HG03060 (cell line): ENCODE measurements at regions not wholly inside any gene's neighbourhood (a gene's known extent, or its start where the extent isn't known, plus 50 kb on each side); places are given as distances from the start of the nearest gene placed in this dataset.
"Not testable (repeated sequence)": the region's sequence is repeated elsewhere in the genome, so short reads cannot be mapped to it uniquely, and the experiment has no call there.

Experiments used
- ATAC-seq: cut with Tn5 transposase; IDR thresholded peaks from one replicate; pipeline ENCODE4 v1.9.1; 2021; ENCODE audit warnings: low read depth, moderate number of reproducible peaks; ENCODE audit not compliant: unreplicated experiment

DNA sequence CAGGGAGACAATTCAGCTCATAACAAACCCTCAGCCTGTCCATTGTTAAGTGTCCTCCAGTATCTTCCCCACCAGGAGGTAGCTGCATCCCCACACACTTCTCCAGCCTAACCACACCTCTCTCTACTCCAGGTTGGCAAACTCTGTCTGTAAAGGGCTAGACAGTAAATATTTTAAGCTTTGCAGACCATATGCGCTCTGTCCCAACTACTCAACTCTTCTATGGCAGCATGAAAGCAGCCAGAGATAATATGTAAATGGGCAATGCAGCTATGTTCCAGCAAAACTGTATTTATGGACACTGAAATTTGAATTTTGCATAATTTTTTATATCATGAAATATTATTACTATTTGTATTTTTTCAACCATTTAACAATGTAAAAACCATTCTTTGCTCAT is 230.4 kb upstream of the STT3B start:
- ATAC-seq: no peak

DNA sequence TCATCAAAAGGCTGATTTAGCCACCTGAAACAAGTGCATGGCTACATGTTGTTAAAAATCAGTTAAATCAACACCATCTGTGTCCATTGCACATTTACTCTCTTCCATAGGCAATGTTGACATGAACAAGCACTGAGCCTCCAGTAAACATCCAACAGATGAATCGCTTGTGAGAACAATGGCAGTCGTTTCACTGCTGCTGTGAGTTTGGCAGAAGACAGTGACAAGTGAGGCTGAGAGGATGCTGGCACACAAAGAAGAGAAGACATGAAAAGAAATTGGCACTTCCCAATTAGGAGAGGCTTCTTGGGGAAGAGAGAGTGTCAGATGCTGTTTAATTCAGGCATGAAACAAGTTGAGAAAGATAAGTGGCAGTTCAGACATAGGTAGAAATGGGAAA is 227.4 kb upstream of the STT3B start:
- ATAC-seq: no peak

DNA sequence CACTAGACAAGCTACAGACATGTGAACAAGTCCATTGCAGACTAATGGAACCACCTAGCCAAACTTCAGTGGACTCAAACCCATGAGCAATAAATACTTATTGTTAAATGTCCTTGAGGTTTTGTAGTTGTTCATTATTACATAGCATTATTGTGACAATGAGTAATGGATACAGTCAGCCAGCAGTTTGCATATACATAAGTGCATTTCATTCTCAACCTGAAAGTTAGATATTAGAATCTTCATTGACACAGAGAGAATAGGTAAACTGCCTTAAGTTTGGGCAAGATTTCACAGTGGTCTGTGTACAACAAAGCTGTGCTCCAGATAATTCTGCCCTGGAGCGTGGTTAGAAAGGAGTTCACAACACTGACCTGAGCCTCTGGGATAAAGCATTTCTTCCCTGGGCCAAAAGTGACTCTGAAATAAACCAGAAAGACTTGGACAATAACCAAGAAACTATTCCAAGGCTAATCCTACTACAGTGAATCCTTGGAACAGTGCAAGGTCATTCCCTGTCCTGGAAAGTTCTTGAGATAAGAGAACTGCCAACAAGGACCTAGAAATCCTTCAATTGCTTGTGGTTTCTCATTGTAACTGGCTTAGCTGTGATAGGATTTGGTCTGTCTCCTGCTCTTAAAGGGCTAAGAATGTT is 225.5 kb upstream of the STT3B start:
- no peak for ATAC-seq

DNA sequence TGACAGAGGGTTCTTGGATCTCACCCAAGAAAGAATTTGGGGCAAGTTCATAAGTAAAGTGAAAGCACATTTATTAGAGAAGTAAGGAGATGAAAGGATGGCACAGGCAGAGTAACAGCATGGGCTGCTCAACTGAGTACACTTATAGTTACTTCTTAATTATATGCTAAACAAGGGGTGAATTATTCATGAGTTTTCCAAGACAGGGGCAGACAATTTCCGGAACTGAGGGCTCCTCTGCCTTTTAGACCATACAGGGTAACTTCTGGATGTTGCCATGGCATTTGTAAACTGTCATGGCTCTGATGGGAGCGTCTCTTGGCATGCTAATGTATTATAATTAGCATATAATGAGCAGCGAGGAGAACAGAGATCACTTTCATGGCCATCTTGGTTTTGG is 221.2 kb upstream of the STT3B start:
- ATAC-seq: no peak

DNA sequence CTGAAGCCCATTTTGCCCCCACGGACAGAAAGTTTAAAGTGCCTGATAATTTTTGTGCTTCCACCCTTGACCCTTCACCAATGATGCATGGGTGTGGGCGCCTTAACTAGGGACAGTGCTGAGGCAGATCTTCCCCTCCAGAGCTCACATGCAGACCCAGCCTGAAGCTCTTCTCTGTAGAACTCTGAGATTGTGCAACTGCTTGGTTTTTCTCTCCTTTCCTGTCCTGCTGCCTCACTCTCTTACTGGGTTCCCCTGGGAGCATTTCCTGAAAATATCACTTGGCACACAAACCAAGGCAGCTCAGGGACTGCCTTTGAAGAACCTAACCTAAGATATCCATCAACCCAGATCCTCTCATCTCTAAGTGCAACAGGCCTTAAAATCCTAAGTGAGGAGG is 220.3 kb upstream of the STT3B start:
- ATAC-seq: no peak

DNA sequence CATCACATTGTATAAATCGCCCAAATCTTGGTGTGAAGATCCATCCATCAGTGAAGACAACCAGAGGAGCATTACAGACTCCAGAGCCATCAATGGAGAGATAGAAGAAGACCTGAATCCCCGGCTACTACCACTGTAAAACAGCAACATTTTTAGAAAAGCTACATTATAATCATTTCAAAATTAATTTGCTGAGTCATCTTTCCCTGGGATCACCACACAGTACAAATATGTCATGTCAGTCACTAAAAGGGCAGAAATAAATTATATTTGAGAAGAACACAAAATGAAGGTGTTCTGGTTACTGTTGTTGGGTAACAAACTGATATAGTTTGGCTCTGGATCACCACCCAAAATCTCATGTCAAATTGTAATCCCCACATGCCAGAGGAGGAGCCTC is 218.5 kb upstream of the STT3B start:
- no peak for ATAC-seq

DNA sequence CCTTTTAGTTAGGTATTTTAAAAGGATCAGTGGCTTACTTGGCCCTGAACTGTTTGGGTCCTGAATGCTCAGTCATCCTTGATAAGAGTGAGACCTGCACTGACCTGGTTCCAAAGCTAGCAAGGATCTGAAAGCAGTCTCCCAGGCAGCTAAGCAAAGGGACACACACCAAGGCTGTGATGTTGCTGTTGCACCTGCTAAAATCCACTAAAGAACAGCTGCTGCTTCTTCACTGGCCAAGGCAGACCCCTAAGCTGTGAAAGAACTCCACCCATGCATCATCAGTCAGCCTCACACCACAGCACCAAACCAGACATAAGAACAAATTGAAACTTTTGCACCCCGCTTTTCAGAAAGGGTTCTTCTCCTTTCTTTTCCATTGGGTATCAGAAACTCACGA is 213.4 kb upstream of the STT3B start:
- no peak for ATAC-seq

DNA sequence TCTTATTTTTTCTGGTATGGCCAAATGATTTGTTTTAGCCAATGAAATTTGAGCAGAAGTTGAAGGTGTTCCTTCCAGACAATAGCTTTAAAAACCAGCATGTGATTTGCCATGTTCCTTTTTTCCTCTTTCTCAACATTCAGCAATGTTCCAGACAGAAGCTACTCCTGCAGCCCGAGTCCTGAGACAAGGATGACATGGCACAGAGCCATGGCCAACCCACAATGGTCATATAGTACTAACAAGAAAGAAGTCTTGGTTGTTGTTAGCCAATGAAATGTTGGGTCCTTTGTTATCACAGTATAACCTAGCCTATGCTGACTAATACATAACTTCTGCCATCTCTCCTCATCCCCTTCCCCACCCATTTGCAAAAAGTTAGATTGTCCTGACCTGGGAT is 211.1 kb upstream of the STT3B start:
- ATAC-seq: no peak

DNA sequence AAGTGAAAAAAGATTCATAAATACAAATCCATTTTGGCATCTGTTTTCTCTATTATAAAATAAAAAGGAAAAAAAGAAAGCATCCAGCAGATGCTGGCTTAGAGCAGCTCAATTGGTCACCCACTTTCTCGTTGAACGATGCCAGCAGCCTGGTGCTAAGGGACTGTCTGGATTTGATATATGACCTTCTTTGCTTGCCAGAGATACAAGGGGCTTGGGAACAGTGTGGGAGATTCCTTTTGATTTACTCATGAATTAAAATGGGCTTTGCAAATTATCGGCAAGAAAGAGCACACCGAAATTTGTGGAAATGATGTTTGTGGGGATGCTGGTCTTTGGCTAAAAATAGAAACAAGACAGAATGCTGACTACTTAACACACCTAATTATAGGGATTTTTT is 210.3 kb upstream of the STT3B start:
- no peak for ATAC-seq

DNA sequence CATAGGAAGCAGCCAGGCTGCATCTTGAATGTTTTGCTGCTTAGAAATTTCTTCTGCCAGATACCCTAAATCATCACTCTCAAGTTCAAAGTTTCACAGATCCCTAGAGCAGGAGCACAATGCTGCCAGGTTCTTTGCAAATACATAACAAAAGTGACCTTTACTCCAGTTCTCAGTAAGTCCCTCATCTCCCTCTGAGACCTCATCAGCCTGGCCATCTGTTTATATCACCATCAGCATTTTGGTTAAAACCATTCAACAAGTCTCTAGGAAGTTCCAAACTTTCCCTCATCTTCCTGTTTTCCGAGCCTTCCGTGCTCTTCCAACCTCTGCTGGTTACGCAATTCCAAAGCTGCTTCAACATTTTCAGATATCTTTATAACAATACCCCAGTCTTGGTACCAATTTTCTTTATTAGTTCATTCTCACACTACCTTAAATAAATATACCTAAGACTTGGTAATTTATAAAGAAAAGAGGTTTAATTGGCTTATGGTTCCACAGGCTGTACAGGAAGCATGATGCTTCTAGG is 204.8 kb upstream of the STT3B start:
- ATAC-seq: not testable (repeated sequence)

DNA sequence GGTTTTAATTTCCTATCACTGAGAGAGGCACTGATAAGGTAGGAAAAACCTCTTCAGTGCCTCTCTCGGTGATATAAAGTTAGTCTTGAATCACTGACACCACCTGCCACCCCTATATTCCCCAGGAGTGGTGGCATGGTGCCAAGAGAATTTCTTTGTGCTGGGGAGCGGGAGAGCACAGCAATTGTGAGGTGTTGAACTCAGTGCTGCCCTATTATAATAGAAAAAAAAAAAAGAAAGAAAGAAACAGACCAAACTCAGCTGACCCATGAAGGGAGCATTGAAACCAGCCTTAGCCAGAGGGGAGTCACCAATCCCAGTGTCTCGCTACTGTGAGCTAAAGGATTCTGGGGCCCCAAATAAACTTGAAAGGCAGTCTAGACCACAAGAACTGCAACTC is 201.4 kb upstream of the STT3B start:
- ATAC-seq: no peak

DNA sequence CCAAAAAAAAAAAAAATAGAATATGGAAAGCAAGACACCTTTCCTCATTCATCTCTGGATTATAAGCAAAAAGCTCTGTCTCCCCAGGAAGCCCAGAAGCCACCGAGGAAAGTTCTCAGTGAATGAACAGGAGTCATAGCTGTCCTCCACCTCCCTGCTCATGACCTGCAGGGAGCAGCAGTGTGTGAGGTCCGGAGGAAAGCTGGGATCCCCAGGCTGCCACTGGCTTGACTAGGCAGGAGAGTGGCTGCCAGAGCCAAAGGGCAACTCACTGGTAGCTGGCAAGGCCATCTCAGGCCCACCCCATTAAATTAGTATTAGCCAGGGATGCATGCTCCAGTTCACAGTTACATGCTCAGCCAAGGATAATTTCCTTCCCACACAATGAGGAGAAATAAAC is 191.6 kb upstream of the STT3B start:
- no peak for ATAC-seq

DNA sequence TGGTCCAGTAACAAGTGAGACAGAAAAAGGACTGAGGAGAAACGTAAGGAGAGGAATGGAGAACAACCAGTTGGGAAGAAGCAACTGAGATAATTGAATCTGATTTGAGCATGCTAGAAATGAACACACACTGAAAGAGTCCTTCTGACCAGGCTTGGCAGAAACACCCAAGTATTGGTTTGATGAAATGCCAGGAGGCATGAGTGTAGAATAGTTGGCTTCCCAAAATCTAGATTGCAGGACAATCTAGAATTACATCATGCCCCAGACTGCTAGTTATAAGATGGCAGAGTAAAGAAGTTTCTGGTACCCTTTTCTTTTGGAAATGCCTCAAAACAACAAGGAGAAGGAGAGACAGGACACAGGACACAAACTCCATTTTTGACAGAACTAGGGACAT is 189.7 kb upstream of the STT3B start:
- no peak for ATAC-seq

DNA sequence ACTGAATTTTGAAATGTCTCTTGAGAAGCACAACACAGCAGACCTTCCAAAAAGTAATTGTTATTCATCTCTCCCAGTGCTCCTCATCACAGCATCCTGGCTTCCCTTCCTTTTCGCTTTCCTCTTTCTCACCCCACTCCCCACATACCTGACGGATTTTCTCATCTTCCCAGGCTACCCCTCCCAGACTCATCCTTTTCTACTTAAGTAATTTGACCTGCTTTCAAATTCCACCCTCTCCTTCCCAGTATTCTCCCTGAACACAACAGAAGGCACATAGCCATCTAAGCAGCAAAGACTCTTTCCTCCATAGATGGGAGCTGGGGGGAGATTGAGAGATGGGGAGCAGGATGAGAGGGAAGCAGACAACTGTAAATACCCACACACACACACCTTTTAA is 187.1 kb upstream of the STT3B start:
- ATAC-seq: no peak

DNA sequence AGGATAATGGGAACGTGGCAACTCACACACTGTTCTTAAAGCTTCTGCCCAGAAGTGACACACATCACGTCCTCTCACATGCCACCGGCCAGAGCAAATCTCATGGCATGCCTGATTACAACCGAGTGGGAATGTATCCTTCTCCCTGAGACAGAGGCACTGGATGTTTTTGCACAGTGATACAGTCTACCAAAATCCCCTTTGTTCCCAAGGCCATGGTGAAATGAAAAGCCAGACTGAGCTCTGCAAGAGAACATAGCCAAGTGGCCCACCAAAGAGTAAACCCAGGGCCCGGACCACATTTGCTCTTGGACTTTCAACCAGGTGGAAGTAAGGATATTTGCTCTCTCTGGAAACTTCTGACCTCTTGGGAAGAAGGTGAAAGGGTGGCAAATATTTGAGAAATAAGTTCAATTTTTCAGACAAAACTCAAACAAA is 186.2 kb upstream of the STT3B start:
- ATAC-seq: no peak

DNA sequence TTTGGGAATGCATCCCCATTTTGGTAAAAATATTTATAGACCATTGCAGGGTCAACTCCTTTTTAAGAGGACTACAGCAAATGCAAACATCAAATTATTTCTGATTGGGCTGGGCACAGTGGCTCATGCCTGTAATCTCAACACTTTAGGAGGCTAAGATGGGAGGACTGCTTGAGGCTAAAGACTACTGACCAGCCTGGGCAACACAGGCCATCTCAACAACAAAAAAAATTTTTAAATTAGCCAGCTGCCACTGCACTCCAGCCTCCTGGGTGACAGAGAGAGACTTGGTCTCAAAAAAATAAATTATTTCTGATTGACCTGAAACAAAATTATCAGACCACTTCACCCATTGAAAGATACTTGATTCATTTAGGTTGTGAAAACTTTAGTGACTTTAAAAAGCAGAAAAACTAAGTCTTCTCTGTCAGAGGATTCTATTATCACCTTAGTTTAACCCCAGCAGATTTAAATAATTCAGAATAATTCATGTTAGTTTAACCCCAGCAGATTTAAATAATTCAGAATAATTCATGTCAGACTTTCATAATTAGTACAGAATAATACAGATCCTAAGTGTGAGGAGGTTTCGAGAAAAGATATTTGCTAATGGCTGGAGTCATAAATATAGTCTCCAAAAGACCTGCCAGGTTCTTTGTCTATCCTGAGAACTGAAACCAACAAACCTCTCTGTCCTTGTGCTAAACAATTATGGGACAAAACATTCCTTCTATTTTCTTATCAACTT is 183.6 kb upstream of the STT3B start:
- no peak for ATAC-seq

DNA sequence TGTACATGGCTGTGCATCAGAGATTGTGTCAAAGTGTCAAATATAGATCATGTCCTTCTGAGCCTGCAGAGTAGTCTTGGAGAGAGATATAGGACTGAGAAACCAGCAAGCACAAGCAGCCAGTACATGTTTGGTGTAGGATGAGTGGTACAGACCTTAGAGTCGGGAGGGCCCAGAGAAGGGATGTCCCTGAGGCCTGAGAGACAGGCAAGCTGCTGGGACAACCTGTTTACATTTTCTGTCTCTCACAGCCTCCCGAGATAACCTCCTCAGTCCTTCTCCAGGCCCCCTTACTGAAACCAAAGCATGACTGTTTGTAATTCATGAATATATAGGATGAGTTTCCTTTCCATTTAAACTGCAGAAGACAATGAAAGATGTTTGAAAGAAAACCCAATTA is 182.4 kb upstream of the STT3B start:
- no peak for ATAC-seq

DNA sequence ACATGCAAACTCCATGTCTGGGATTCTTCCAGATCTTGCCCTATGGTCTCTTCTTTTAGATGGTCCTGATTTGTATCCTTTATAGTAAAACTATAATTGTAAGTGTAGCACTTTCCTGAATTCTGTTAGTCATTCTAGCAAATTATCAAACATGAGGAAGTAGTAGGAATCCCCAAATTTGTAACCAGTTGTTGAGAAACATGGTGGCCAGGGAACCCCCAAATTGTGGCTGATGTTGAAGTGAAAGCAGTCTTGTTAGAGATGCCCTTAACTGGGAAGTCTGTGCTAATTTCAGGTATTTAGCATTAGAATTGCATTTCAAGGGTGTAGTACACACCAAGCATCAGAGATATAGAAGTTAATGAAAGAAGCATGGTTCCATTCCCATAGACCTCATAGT is 180.4 kb upstream of the STT3B start:
- no peak for ATAC-seq

DNA sequence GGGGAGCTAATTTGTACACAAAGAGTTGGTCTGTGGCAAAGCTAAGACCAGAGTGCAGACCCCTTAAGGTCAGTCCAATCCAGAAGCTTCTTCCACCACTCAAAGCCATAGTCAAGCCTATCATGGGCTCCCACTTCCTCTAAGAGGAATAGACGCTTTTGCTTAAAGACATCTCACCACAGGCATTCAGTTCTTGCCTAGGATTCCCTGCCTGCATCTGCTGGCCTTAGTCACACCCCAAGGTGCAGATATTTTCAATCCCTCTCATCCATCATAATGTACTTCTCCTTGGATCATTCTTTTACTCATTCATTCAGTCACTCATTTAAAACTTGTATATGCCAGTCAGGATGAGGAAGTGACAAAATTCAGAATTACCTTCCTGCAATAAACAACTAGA is 179.6 kb upstream of the STT3B start:
- ATAC-seq: no peak

DNA sequence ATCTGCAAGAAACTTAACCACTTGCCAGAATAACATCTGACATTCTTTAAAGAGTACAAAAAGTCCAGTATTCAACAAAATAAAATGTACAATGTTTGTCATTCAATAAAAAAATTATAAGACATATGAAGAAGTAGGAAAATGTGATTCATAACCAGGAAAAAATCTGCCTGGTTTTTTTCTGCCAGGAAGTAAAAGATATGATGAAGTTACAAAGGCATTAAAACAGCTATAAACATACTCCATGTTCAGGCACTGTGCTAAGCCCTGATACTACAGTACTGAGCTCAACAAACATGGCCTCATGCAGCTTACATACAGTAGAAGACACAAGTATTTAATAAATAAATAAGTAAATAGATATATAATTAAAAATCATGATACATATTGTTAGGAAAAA is 178.4 kb upstream of the STT3B start:
- no peak for ATAC-seq

DNA sequence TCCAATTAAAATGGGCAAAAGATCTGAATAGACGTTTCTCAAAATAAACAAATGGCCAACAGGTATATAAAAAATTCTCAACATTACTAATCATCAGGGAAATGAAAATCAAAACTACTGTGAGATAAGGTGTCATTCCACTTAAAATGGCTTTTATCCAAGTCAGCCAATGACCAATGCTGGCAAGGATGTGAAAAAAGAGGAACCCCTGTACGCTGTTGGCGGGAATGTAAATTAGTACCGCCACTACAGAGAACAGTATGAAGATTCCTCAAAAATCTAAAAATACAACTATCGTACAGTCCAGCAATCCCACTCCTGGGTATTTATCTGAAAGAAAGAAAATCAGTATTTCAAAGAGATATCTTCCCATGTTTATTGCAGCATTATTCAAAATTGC is 176.9 kb upstream of the STT3B start:
- ATAC-seq: no peak

DNA sequence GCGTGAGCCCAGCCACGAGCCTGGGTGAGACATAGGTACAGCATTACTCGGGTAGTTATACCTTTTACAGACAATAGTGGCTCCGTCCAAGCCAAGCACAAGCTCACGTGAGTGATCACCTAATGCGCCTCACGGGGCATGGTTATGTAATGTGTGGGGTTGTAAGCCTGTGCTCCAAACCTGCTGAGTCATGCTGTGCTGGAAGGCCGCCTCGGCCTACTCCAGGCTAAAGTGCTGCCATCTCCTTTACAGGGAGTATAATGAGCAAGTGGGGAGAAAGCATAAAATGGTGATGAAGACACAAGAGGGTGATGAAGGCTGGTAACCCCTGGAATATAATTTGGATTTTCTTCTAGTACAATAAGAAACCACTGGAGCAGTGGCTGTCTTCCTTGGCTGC is 175.8 kb upstream of the STT3B start:
- ATAC-seq: no peak
